CD4-positive, CD25-positive, alpha-beta regulatory T cell (primary cell): ENCODE measurements at regions not wholly inside any gene's neighbourhood (a gene's known extent, or its start where the extent isn't known, plus 50 kb on each side); places are given as distances from the start of the nearest gene placed in this dataset.

Experiments
- ATAC-seq, 2 donors: fragments of 150-1000 bp; cut with Tn5 transposase; one replicate each; pipeline ENCODE4 v1.10.0; 2021; ENCODE audit warnings: low read depth in 2 of 2, moderate number of reproducible peaks in 2 of 2, moderate library complexity in 1 of 2
- DNase-seq, 3 donors: peaks; one replicate each; pipeline versions ENCODE4 v3.0.0 to v3.0.0-alpha.2; 2012 to 2022; ENCODE audit warnings: mixed read lengths in 1 of 3
- H3K27ac ChIP-seq: one replicate; pipeline ENCODE4 v1.7.0; 2013; ENCODE audit warnings: mild to moderate bottlenecking, low read length; ENCODE audit not compliant: insufficient read depth, poor library complexity, severe bottlenecking
- H3K27me3 ChIP-seq: one replicate; pipeline ENCODE4 v1.7.0; 2013; ENCODE audit warnings: low read length; ENCODE audit not compliant: control insufficient read depth, insufficient read depth
- H3K36me3 ChIP-seq: one replicate; pipeline ENCODE4 v1.7.0; 2013; ENCODE audit warnings: mild to moderate bottlenecking, low read length, moderate library complexity; ENCODE audit not compliant: control insufficient read depth, insufficient read depth
- H3K4me1 ChIP-seq: 2 replicates; pipeline ENCODE4 v1.7.0; 2013; ENCODE audit warnings: mild to moderate bottlenecking, low read length; ENCODE audit not compliant: insufficient read depth, control insufficient read depth, poor library complexity, severe bottlenecking
- H3K4me3 ChIP-seq: one replicate; pipeline ENCODE4 v1.7.0; 2013; ENCODE audit warnings: low read depth, mild to moderate bottlenecking, low read length, moderate library complexity
- H3K9me3 ChIP-seq, 2 experiments: 1 replicate in 1 of 2; 2 replicates in 1 of 2; pipeline ENCODE4 v1.7.0; 2013; ENCODE audit warnings: low read length in 2 of 2, mild to moderate bottlenecking in 1 of 2, moderate library complexity in 1 of 2; ENCODE audit not compliant: control insufficient read depth in 2 of 2
- H3K27ac Mint-ChIP-seq, 3 donors: one replicate each; pipeline ENCODE4 v1.8.0; 2020 to 2022; ENCODE audit warnings: mild to moderate bottlenecking in 3 of 3, mixed read lengths in 3 of 3, moderate library complexity in 2 of 3
- H3K27me3 Mint-ChIP-seq: one replicate; pipeline ENCODE4 v1.8.0; 2022; ENCODE audit warnings: mild to moderate bottlenecking, mixed read lengths
- H3K36me3 Mint-ChIP-seq: one replicate; pipeline ENCODE4 v1.8.0; 2020; ENCODE audit warnings: mixed read lengths
- H3K4me1 Mint-ChIP-seq, 4 donors: one replicate each; pipeline ENCODE4 v1.8.0; 2020 to 2022; ENCODE audit warnings: mixed read lengths in 4 of 4, mild to moderate bottlenecking in 1 of 4
- H3K4me3 Mint-ChIP-seq, 4 donors: one replicate each; pipeline ENCODE4 v1.8.0; 2020 to 2022; ENCODE audit warnings: mild to moderate bottlenecking in 4 of 4, mixed read lengths in 4 of 4, moderate library complexity in 3 of 4
- H3K9me3 Mint-ChIP-seq, 7 donors: one replicate each; pipeline ENCODE4 v1.8.0; 2020 to 2022; ENCODE audit warnings: mixed read lengths in 7 of 7, mild to moderate bottlenecking in 3 of 7, moderate library complexity in 2 of 7

GRCh38 chr6:40308533-40309306 lies 278.4 kb downstream of the LRFN2 start:
- Mint-ChIP-seq H3K36me3 (no peaks in the 10 kb centered on the region), H3K27ac (no peak overlapping the region), H3K27me3 (peaks cover 38% of the 10 kb centered on the region), H3K4me1 (no peaks in the 10 kb centered on the region), H3K4me3 (no peak overlapping the region), H3K9me3 (peaks cover 0 to 4% (median 0%) of the 10 kb centered on the region in 7 donors)
- Histone ChIP-seq H3K27me3 (no peaks in the 10 kb centered on the region), H3K27ac (no peak overlapping the region), H3K4me3 (no peak overlapping the region), H3K4me1 (no peaks in the 10 kb centered on the region), H3K36me3 (no peaks in the 10 kb centered on the region), H3K9me3 (no peaks in the 10 kb centered on the region)
- DNase-seq (peak in 2 of 3 donors; percentile 6 to 41), ATAC-seq (no peak)

- no peaks in the 10 kb centered on the region for H3K36me3 Mint-ChIP-seq
- no peaks in the 10 kb centered on the region for H3K4me1 Mint-ChIP-seq
- no peak overlapping the region for H3K27ac Mint-ChIP-seq
- H3K27me3 Mint-ChIP-seq: peaks cover 31% of the 10 kb centered on the region
- Histone ChIP-seq H3K36me3 (no peaks in the 10 kb centered on the region), H3K9me3 (no peaks in the 10 kb centered on the region), H3K4me1 (no peaks in the 10 kb centered on the region), H3K4me3 (no peak overlapping the region), H3K27ac (no peak overlapping the region), H3K27me3 (no peaks in the 10 kb centered on the region)
- H3K4me3 Mint-ChIP-seq: no peak overlapping the region
- ATAC-seq: no peak
- no peak for DNase-seq
- peaks cover 0 to 4% (median 0%) of the 10 kb centered on the region in 7 donors for H3K9me3 Mint-ChIP-seq
These were observed 279.5 kb downstream of the LRFN2 start for GRCh38 chr6:40307712-40308111.

GRCh38 chr6:40302856-40303454 lies 284.2 kb downstream of the LRFN2 start:
- ATAC-seq (no peak), DNase-seq (no peak)
- Mint-ChIP-seq H3K27ac (no peak overlapping the region), H3K36me3 (no peaks in the 10 kb centered on the region), H3K9me3 (peaks cover 0 to 5% (median 3%) of the 10 kb centered on the region in 7 donors), H3K27me3 (peaks cover 13% of the 10 kb centered on the region), H3K4me3 (no peak overlapping the region), H3K4me1 (no peaks in the 10 kb centered on the region)
- H3K27me3 ChIP-seq: no peaks in the 10 kb centered on the region
- no peak overlapping the region for H3K4me3 ChIP-seq
- H3K36me3 ChIP-seq: no peaks in the 10 kb centered on the region
- H3K9me3 ChIP-seq: no peaks in the 10 kb centered on the region
- H3K27ac ChIP-seq: no peak overlapping the region
- no peaks in the 10 kb centered on the region for H3K4me1 ChIP-seq

GRCh38 chr6:40299681-40300080 lies 287.5 kb downstream of the LRFN2 start:
- no peaks in the 10 kb centered on the region for H3K27me3 ChIP-seq
- no peaks in the 10 kb centered on the region for H3K9me3 ChIP-seq
- H3K4me1 Mint-ChIP-seq: no peaks in the 10 kb centered on the region
- ATAC-seq (no peak), DNase-seq (no peak)
- no peaks in the 10 kb centered on the region for H3K27me3 Mint-ChIP-seq
- no peak overlapping the region for H3K27ac Mint-ChIP-seq
- no peak overlapping the region for H3K27ac ChIP-seq
- H3K36me3 Mint-ChIP-seq: no peaks in the 10 kb centered on the region
- H3K4me3 ChIP-seq: no peak overlapping the region
- no peaks in the 10 kb centered on the region for H3K36me3 ChIP-seq
- H3K4me3 Mint-ChIP-seq: no peak overlapping the region
- peaks cover 0 to 5% (median 3%) of the 10 kb centered on the region in 7 donors for H3K9me3 Mint-ChIP-seq
- H3K4me1 ChIP-seq: no peaks in the 10 kb centered on the region

DNA sequence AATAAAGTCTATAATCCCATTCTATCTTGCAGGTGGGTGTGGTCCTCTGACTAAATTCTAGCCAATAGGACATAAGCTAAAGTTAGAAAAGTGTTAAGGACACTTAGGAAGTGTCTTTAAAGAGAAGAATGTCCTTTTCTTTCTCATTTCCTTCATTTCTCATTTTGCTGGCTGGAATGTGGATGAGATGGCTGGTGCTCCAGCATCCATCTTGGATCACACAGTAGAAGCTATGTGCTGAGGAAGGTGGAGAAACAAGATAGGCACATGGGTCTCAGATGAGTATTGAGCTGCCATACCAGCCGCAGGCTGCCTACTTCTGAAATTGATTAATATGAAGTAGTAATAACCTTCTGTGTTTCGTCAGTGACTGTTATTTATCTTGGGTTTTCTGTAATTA lies 289.0 kb downstream of the LRFN2 start:
- Mint-ChIP-seq H3K36me3 (no peaks in the 10 kb centered on the region), H3K4me1 (no peaks in the 10 kb centered on the region), H3K27me3 (no peaks in the 10 kb centered on the region), H3K27ac (no peak overlapping the region), H3K9me3 (peaks cover 0 to 5% (median 3%) of the 10 kb centered on the region in 7 donors), H3K4me3 (no peak overlapping the region)
- Histone ChIP-seq H3K27ac (no peak overlapping the region), H3K9me3 (no peaks in the 10 kb centered on the region), H3K27me3 (no peaks in the 10 kb centered on the region), H3K4me1 (no peaks in the 10 kb centered on the region), H3K4me3 (no peak overlapping the region), H3K36me3 (no peaks in the 10 kb centered on the region)
- ATAC-seq (no peak), DNase-seq (no peak)

GRCh38 chr6:40295251-40295950 lies 291.8 kb downstream of the LRFN2 start:
- Mint-ChIP-seq H3K4me3 (no peak overlapping the region), H3K9me3 (peaks cover 0 to 3% (median 2%) of the 10 kb centered on the region in 7 donors), H3K4me1 (no peaks in the 10 kb centered on the region), H3K27me3 (no peaks in the 10 kb centered on the region), H3K27ac (no peak overlapping the region), H3K36me3 (no peaks in the 10 kb centered on the region)
- Histone ChIP-seq H3K27me3 (no peaks in the 10 kb centered on the region), H3K4me3 (no peak overlapping the region), H3K4me1 (no peaks in the 10 kb centered on the region), H3K9me3 (no peaks in the 10 kb centered on the region), H3K36me3 (no peaks in the 10 kb centered on the region), H3K27ac (no peak overlapping the region)
- no peak for ATAC-seq
- DNase-seq: no peak

- DNase-seq: no peak
- Histone ChIP-seq H3K9me3 (no peaks in the 10 kb centered on the region), H3K36me3 (no peaks in the 10 kb centered on the region), H3K27me3 (no peaks in the 10 kb centered on the region), H3K4me1 (no peaks in the 10 kb centered on the region), H3K4me3 (no peak overlapping the region), H3K27ac (no peak overlapping the region)
- Mint-ChIP-seq H3K9me3 (peaks cover 0 to 3% (median 0%) of the 10 kb centered on the region in 7 donors), H3K36me3 (no peaks in the 10 kb centered on the region), H3K4me3 (no peak overlapping the region), H3K27ac (no peak overlapping the region), H3K4me1 (no peaks in the 10 kb centered on the region), H3K27me3 (no peaks in the 10 kb centered on the region)
- ATAC-seq: no peak
These were observed 293.5 kb downstream of the LRFN2 start for GRCh38 chr6:40293460-40294185.
